SK-N-SH (cell line): ENCODE measurements at regions not wholly inside any gene's neighbourhood (a gene's known extent, or its start where the extent isn't known, plus 50 kb on each side); places are given as distances from the start of the nearest gene placed in this dataset.

ENCODE experiments used
- CTCF ChIA-PET: fragments of 300-600, 350-600 bp; formaldehyde crosslinking; extraction: SDS; loops from one replicate; lab custom pipeline; 2021; lab: Yijun Ruan, JAX
- POLR2A ChIA-PET: fragments of 350-600 bp; sonication (Branson Sonifier 250); formaldehyde crosslinking; extraction: SDS; loops from one replicate; lab custom pipeline; 2020; ENCODE audit warnings: antibody characterized with exemption, inconsistent platforms; lab: Yijun Ruan, JAX
- DNase-seq: peaks from one replicate; pipeline ENCODE4 v3.0.0; 2012
- H2AFZ ChIP-seq: fragments of 200-600 bp; sonication (generic); 2 replicates; pipeline ENCODE4 v1.8.1; 2016; ENCODE audit warnings: antibody characterized with exemption, mild to moderate bottlenecking, low read depth
- H3F3A ChIP-seq: fragments of 200-600 bp; sonication (generic); replicated peaks from 2 replicates; pipeline ENCODE3; 2016; ENCODE audit warnings: antibody characterized with exemption, mild to moderate bottlenecking; ENCODE audit not compliant: insufficient read depth
- H3K27ac ChIP-seq, 2 experiments: fragments of 200-500 bp in 1 of 2; fragments of 200-600 bp in 1 of 2; sonication (Bioruptor generic) in 1 of 2; sonication (generic), shearing (Covaris generic) in 1 of 2; 2 replicates each; pipeline versions ENCODE4 v1.5.1 to v1.6.1; 2014 to 2016; ENCODE audit warnings: low read depth in 2 of 2, inconsistent platforms in 1 of 2, low read length in 1 of 2, mild to moderate bottlenecking in 1 of 2, mixed read lengths in 1 of 2
- H3K27me3 ChIP-seq: fragments of 200-600 bp; sonication (generic), shearing (Covaris generic); 2 replicates; pipeline ENCODE4 v1.6.1; 2016; ENCODE audit warnings: mixed run types; ENCODE audit not compliant: insufficient read depth
- H3K36me3 ChIP-seq, 2 experiments: fragments of 200-500 bp in 1 of 2; fragments of 200-600 bp in 1 of 2; sonication (Bioruptor generic) in 1 of 2; sonication (generic) in 1 of 2; replicated peaks in 1 of 2; 2 replicates each; pipeline versions ENCODE3 to v1.5.1; 2014 to 2016; ENCODE audit warnings: low read length in 1 of 2, mild to moderate bottlenecking in 1 of 2; ENCODE audit not compliant: insufficient read depth in 2 of 2, control insufficient read depth in 1 of 2
- H3K4me1 ChIP-seq, 2 experiments: fragments of 200-500 bp in 1 of 2; fragments of 200-600 bp in 1 of 2; sonication (Bioruptor generic) in 1 of 2; sonication (generic), shearing (Covaris generic) in 1 of 2; 2 replicates each; pipeline versions ENCODE4 v1.5.1 to v1.6.1; 2014 to 2016; ENCODE audit warnings: low read depth in 1 of 2, low read length in 1 of 2, mixed run types in 1 of 2; ENCODE audit not compliant: insufficient read depth in 2 of 2, control insufficient read depth in 1 of 2
- H3K4me2 ChIP-seq: fragments of 200-600 bp; sonication (generic), shearing (Covaris generic); 2 replicates; pipeline ENCODE4 v1.6.1; 2017; ENCODE audit warnings: mixed run types
- H3K4me3 ChIP-seq, 2 experiments: fragments of 200-500 bp in 1 of 2; fragments of 200-600 bp in 1 of 2; sonication (Bioruptor generic) in 1 of 2; sonication (generic), shearing (Covaris generic) in 1 of 2; 2 replicates each; pipeline versions ENCODE4 v1.5.1 to v1.8.1; 2014 to 2016; ENCODE audit warnings: low read depth in 2 of 2, inconsistent platforms in 1 of 2, low read length in 1 of 2, mild to moderate bottlenecking in 1 of 2, mixed read lengths in 1 of 2, moderate library complexity in 1 of 2
- H3K79me2 ChIP-seq: fragments of 200-600 bp; sonication (generic); 2 replicates; pipeline ENCODE4 v1.8.1; 2017; ENCODE audit warnings: mild to moderate bottlenecking; ENCODE audit not compliant: insufficient read depth
- H3K9ac ChIP-seq: fragments of 200-600 bp; sonication (generic); 2 replicates; pipeline ENCODE4 v1.6.1; 2017; ENCODE audit warnings: mixed run types
- H3K9me2 ChIP-seq: fragments of 200-600 bp; sonication (generic); 2 replicates; pipeline ENCODE4 v1.6.1; 2017; ENCODE audit warnings: mixed run types
- H3K9me3 ChIP-seq: fragments of 200-600 bp; sonication (generic); 2 replicates; pipeline ENCODE4 v1.6.1; 2017; ENCODE audit warnings: mixed run types, mild to moderate bottlenecking, moderate library complexity
- H4K20me1 ChIP-seq: fragments of 200-600 bp; sonication (generic); 2 replicates; pipeline ENCODE4 v1.6.1; 2017; ENCODE audit warnings: mild to moderate bottlenecking, mixed run types; ENCODE audit not compliant: insufficient read depth
- CHD2 ChIP-seq: fragments of 150-350 bp; IDR thresholded peaks from 2 replicates; pipeline ENCODE4 v1.6.1; 2018; ENCODE audit warnings: low read length; ENCODE audit not compliant: partially characterized antibody
- CTCF ChIP-seq: fragments of 200-600 bp; sonication (generic); IDR thresholded peaks from 2 replicates; pipeline ENCODE4 v1.6.1; 2017; ENCODE audit warnings: antibody characterized with exemption, mild to moderate bottlenecking, moderate library complexity
- ELF1 ChIP-seq: IDR thresholded peaks from 2 replicates; pipeline ENCODE4 v1.4.0; 2012
- FOSL2 ChIP-seq: IDR thresholded peaks from 2 replicates; pipeline ENCODE4 v1.4.0; 2012; ENCODE audit warnings: low read depth, mild to moderate bottlenecking, moderate library complexity, borderline replicate concordance
- FOXM1 ChIP-seq: IDR thresholded peaks from 2 replicates; pipeline ENCODE4 v1.4.0; 2012; ENCODE audit warnings: low read depth, mild to moderate bottlenecking
- JUND ChIP-seq: IDR thresholded peaks from 2 replicates; pipeline ENCODE4 v1.4.0; 2012
- NRF1 ChIP-seq: IDR thresholded peaks from 2 replicates; pipeline ENCODE4 v1.6.1; 2012; ENCODE audit warnings: low read depth, mild to moderate bottlenecking, low read length
- POLR2AphosphoS5 ChIP-seq: IDR thresholded peaks from 2 replicates; pipeline ENCODE4 v1.6.1; 2012; ENCODE audit warnings: low read depth, low read length
- REST ChIP-seq: IDR thresholded peaks from 2 replicates; pipeline ENCODE4 v1.6.1; 2012; ENCODE audit warnings: mild to moderate bottlenecking, low read depth, low read length, moderate library complexity
- RFX5 ChIP-seq: IDR thresholded peaks from 2 replicates; pipeline ENCODE4 v1.6.1; 2012; ENCODE audit warnings: mild to moderate bottlenecking, improper control_type of control experiment, low read length
- USF1 ChIP-seq: IDR thresholded peaks from 2 replicates; pipeline ENCODE4 v1.4.0; 2012; ENCODE audit warnings: low read depth, borderline replicate concordance
- YY1 ChIP-seq: IDR thresholded peaks from 2 replicates; pipeline ENCODE4 v1.4.0; 2012; ENCODE audit warnings: low read depth, mild to moderate bottlenecking
- ZBTB33 ChIP-seq: IDR thresholded peaks from 2 replicates; pipeline ENCODE4 v1.4.0; 2012; ENCODE audit warnings: low read depth, borderline replicate concordance

GRCh38 chr3:6528951-6529350, 332.0 kb upstream of the GRM7 start:
- Histone ChIP-seq H3K27me3 (no peaks in the 10 kb centered on the region), H3K4me1 (no peaks in the 10 kb centered on the region), H3K4me3 (no peak overlapping the region), H3K9ac (no peak overlapping the region), H3K27ac (no peak overlapping the region), H3K4me2 (no peak overlapping the region), H3K9me3 (no peaks in the 10 kb centered on the region; the same call in 1 of the 2 replicates), H4K20me1 (no peaks in the 10 kb centered on the region), H3K79me2 (no peaks in the 10 kb centered on the region), H3K36me3 (no peaks in the 10 kb centered on the region), H2AFZ (no peak overlapping the region), H3F3A (no peaks in the 10 kb centered on the region), H3K9me2 (no peaks in the 10 kb centered on the region)
- CTCF ChIA-PET: no interaction called here
- POLR2A ChIA-PET: no interaction called here
- DNase-seq: no peak
- TF ChIP-seq CHD2 (no peak), ZBTB33 (no peak), REST (no peak), YY1 (no peak), JUND (no peak), FOSL2 (no peak), RFX5 (no peak), USF1 (no peak), FOXM1 (no peak), POLR2AphosphoS5 (no peak), CTCF (no peak), NRF1 (no peak), ELF1 (no peak)
